HG02885 (cell line): ENCODE measurements at regions not wholly inside any gene's neighbourhood (a gene's known extent, or its start where the extent isn't known, plus 50 kb on each side); places are given as distances from the start of the nearest gene placed in this dataset.

Experiments
- ATAC-seq: cut with Tn5 transposase; IDR thresholded peaks from one replicate; pipeline ENCODE4 v1.9.1; 2021; ENCODE audit warnings: mild to moderate bottlenecking; ENCODE audit not compliant: unreplicated experiment, poor library complexity

GRCh38 chrX:36436361-36436760 lies 516.8 kb downstream of the CFAP47 start:
- no peak for ATAC-seq

DNA sequence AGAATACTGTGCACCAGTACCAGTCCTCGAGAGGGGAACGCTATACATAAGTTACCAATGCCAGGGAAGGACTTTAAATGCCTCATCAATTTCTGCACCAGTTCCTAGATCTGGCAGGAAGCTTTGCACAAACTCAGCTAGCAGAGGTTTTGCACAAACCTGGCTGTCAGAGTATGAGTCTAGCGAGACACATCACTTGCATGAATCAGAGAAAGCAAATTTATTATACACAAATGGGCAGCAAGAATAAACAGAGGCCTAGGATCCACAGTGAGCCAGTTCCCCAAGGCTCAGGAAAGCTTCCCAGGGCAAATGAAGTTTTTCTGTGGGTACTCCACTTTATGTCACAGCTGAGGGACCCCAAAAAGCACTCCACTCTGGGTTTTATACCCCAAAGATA lies 523.5 kb downstream of the CFAP47 start:
- no peak for ATAC-seq

GRCh38 chrX:36445566-36445965 lies 526.0 kb downstream of the CFAP47 start:
- ATAC-seq: no peak

GRCh38 chrX:36462142-36462541 lies 542.6 kb downstream of the CFAP47 start:
- ATAC-seq: no peak

DNA sequence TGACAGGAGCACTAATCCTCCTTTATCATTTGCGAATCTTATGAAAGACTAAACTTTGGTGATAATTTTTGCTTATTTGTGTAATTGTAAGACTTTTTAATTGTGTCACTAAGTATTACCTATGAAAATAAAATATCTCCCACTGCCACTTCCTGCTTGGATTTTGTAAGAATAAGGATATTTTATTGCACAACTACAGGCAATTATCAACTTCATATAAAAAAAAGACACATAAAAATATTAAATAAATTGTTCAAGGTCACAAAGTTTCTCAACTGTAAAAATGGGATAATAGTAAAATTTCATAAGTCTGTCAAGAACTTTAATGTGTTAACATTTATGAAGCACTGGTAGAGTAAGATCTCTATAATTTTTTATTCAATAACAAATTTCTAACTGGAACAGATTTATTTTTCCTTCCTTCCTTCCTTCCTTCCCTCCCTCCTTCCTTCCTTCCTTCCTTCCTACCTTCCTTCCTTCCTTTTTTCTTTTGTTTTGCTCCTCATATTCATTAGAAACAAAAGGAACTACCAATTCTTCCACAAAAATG lies 527.6 kb upstream of the FAM47C start:
- ATAC-seq: no peak

DNA sequence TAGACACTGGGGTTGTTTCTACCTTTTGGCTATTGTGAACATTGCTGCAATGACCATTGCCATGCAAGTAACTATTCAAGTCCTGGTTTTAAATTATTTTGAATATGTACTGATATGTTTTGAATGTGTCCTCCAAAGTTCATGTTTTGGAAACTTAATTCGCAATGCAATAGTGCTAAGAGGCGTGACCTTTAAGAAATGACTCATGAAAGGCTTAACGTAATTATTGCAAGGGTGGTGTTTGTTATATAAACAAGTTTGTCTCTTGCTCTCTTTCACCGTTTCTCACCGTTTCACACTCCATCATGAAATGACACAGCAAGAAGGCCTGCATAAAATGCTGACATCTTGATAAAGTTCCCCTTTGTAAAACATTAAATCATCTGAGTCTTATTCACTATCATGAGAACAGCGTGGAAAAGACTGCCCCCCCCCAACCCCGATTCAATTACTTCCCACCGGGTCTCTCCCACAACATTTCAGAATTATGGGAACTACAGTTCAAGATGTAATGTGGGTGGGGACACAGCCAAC lies 506.9 kb upstream of the FAM47C start:
- ATAC-seq: no peak

DNA sequence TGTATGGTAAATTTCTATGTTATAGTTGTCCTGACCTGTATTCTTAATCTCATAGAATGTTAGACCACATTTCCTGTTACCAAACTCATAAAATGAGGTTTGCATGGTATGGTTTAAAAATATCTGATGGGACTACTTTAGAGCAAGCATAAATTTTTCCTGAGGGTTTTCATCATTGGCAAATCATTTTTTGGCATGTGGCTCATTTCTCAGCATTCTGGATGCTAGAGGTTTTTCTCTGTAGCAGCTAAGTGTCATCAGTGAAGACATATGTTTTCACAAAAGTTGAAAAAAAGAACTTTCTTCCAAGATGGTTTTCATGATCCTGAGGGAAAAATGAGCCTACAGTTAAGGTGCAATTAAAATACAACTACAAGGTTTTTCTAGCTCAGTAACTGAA lies 503.5 kb upstream of the FAM47C start:
- no peak for ATAC-seq

DNA sequence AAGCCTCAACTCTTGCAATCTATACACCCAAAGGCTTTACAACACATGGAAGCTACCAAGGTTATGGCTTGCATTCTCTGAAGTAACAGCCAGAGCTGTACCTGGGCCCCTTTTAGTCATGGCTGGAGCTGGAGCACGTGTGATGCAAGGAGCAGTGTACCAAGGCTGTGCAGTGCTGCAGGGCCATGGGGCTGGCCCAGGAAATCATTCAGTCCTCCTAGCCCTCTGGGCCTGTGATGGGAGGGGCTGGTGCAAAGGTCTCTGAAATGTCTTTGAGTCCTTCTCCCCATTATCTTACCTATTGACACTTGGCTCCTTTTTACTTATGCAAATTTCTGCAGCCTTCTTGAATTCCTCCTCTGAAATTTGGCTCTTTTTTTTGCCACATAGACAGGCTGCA lies 500.1 kb upstream of the FAM47C start:
- no peak for ATAC-seq

DNA sequence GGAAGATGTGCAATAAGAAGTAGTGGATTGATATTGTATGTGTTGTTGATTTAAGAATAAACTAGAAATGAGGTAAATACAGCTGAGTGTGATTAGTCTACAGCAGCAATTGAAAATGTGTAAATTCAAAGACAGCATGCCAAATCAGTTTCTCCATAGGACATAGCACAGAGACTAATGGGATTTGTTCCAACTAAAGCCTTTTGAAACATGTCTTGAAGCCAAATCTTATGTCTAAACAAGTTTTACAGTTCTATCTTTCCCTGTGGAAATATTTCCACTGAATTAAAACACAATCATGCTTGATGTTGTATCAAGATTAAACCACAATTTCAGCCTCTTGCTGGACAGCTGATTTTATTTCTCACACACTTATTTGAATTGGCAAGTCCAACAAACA lies 497.4 kb upstream of the FAM47C start:
- no peak for ATAC-seq

DNA sequence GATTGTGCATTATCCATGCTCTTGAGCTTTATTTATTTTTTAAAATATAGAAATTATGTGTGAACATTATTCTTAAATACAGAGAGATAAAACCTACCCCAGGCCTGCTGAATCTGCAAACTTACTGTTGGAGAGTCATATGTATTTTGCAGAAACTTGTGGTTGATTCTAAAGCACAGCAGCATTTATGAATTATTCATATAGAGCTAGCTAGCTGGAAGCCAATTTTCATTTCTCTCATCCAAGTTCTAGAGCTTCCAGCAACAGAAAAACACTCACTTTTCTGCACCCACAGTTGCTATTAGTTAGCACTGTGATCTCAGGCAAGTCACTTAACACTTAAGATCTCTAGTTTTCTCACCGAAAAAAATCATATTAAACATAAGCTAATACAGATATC lies 479.5 kb upstream of the FAM47C start:
- ATAC-seq: no peak

- no peak for ATAC-seq
Measured at GRCh38 chrX:36534900-36535299, 473.3 kb upstream of the FAM47C start.

DNA sequence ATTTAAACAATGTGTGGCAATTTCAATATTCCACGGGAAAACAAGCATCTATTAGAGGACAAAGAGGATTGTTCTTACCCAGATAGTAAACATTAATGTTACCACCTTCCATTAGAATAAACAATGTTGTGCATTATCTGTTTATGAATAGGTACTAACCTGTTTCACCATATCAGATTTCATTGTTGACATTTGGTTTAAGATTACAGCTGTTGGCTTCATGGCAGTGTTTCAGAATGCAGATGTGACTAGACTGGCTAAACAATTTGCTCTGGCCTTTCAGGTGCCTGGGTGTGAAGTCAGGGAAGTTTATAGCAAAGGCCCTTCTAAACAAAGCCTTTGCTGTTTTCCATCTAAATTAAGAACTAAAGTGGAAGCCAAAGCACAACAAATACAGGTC lies 464.7 kb upstream of the FAM47C start:
- no peak for ATAC-seq

- no peak for ATAC-seq
Measured at GRCh38 chrX:36562986-36563385, 445.2 kb upstream of the FAM47C start.

- ATAC-seq: no peak
Measured at GRCh38 chrX:36568946-36569345, 439.2 kb upstream of the FAM47C start.

DNA sequence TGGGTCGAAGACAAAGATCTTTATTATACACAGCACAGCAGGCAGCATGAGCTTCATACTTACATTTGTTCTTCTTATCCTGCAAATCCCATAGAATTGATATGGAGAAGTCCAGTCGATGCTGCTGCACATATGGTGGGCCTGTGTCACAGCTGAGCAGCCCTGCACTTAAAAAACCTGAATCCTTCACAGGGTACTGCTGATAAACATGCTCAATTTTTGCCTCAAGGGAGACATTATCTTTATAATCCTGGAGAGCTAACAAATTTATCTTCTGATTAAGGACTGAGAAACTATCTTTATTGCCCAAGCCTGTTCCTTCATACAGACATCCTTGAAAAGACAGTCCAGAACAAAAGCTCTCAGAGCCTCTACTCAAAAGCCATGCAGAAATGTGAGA lies 434.4 kb upstream of the FAM47C start:
- ATAC-seq: no peak

DNA sequence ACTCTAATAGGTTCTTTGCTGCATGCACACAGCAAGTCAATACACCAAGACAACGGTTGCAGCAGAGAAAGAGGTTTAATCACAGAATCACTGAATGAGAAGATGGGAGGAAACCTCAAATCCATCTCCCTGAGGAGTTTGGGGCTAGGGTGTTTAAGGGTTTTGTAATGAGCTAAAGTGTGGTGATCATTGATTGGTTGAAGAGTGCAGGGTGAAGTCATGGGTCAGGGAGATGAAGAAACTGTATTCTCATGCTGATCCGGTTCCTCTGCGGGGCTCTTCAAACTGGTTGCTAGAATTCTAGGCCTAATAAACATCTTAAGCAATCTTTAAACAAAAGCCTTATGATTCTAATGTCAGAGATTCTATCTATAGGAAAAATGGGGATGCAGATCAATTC lies 432.5 kb upstream of the FAM47C start:
- ATAC-seq: no peak

- no peak for ATAC-seq
Measured at GRCh38 chrX:36577006-36577405, 431.2 kb upstream of the FAM47C start.

- ATAC-seq: no peak
Measured at GRCh38 chrX:36581030-36581429, 427.1 kb upstream of the FAM47C start.

DNA sequence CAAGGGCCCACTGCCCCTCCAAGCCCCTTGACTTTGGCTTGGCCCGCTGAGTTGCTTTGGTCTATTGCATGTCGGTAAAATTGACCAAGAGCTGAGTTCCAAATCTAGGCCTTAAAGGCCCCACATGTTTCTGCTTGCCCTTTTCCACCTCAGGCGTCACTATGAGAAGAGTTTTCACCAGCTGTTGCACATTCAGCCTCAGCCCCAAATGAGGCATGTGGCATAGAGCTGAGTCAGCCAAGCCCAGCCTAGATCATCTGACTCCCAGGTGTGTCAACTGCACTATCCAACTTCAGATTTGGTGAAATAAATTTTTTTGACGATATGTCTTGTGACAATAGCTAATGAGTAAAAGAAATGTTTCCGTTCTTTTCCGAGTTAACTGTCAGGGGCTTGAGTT lies 424.5 kb upstream of the FAM47C start:
- ATAC-seq: no peak

- ATAC-seq: no peak
Measured at GRCh38 chrX:36609616-36610585, 398.3 kb upstream of the FAM47C start.

GRCh38 chrX:36626898-36627297 lies 381.3 kb upstream of the FAM47C start:
- no peak for ATAC-seq

DNA sequence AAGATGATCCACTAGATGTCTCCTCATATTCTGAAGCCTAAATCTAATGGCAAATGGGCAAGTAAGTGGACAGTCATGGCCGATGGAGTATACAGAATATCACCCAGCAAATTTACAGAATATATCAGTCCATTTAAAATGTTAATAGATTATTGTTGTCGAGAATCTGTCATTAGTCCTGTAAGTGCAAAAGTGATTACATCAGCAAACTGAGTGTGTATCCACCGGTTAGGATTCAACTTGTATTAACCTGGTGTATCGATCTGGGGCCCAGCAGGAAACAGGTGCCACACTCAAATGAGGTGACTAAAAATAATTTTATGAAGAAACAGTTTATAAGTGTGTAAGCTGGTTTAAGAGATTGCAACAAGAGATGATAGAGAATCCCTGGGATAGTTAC lies 367.9 kb upstream of the FAM47C start:
- ATAC-seq: no peak
